IMR-90 (cell line): ENCODE measurements at regions not wholly inside any gene's neighbourhood (a gene's known extent, or its start where the extent isn't known, plus 50 kb on each side); places are given as distances from the start of the nearest gene placed in this dataset.

Source experiments
- ATAC-seq: fragments of 200-7000 bp; cut with Tn5 transposase; 2 replicates; pipeline ENCODE4 v1.9.1; 2020; ENCODE audit warnings: low read depth, mild to moderate bottlenecking, moderate library complexity
- BruUV-seq: library from RNA; stranded (reverse); fragments of 400-500 nt; replicated peaks from 2 replicates; lab custom pipeline; 2021; lab: Mats Ljungman, UMichigan
- CTCF ChIA-PET: fragments of 300-600 bp; formaldehyde crosslinking; extraction: SDS; loops from one replicate; lab custom pipeline; 2021; ENCODE audit warnings: antibody characterized with exemption; lab: Yijun Ruan, JAX
- POLR2A ChIA-PET: fragments of 300-600 bp; sonication (Branson Sonifier 250); formaldehyde crosslinking; loops from one replicate; lab custom pipeline; 2022; ENCODE audit warnings: antibody characterized with exemption; ENCODE audit not compliant: unreplicated experiment; lab: Charles Lee
- DNase-seq: peaks from one replicate; pipeline ENCODE4 v3.0.0; 2013
- H2AFZ ChIP-seq: replicated peaks from 2 replicates; pipeline ENCODE3; 2013; ENCODE audit warnings: low read length, mild to moderate bottlenecking; ENCODE audit not compliant: poor library complexity
- H2AK5ac ChIP-seq: 2 replicates; pipeline ENCODE4 v1.6.1; 2013; ENCODE audit warnings: low read depth, low read length, inconsistent platforms
- H2AK9ac ChIP-seq: replicated peaks from 2 replicates; pipeline ENCODE3; 2013; ENCODE audit warnings: mild to moderate bottlenecking, low read depth, low read length, moderate library complexity; ENCODE audit not compliant: poor library complexity
- H2BK120ac ChIP-seq: 2 replicates; pipeline ENCODE4 v1.6.1; 2013; ENCODE audit warnings: low read depth, low read length, inconsistent platforms
- H2BK15ac ChIP-seq: 3 replicates; pipeline ENCODE4 v1.6.1; 2013; ENCODE audit warnings: low read depth, low read length, inconsistent platforms
- H2BK20ac ChIP-seq: 2 replicates; pipeline ENCODE4 v1.6.1; 2013; ENCODE audit warnings: low read depth, mild to moderate bottlenecking, inconsistent platforms, low read length, moderate library complexity
- H2BK5ac ChIP-seq: 2 replicates; pipeline ENCODE4 v1.6.1; 2013; ENCODE audit warnings: mild to moderate bottlenecking, low read depth, low read length, inconsistent platforms; ENCODE audit not compliant: poor library complexity, severe bottlenecking
- H3K14ac ChIP-seq: replicated peaks from 2 replicates; pipeline ENCODE4 v1.6.1; 2013; ENCODE audit warnings: low read depth, low read length, inconsistent platforms
- H3K18ac ChIP-seq: 2 replicates; pipeline ENCODE4 v1.6.1; 2013; ENCODE audit warnings: low read depth, low read length, control low read depth
- H3K23ac ChIP-seq: 2 replicates; pipeline ENCODE4 v1.6.1; 2013; ENCODE audit warnings: low read depth, low read length, inconsistent platforms
- H3K27ac ChIP-seq: 2 replicates; pipeline ENCODE4 v1.5.1; 2013; ENCODE audit warnings: mild to moderate bottlenecking, control low read depth, low read length; ENCODE audit not compliant: insufficient read depth
- H3K27me3 ChIP-seq: 2 replicates; pipeline ENCODE4 v1.6.1; 2013; ENCODE audit warnings: low read length; ENCODE audit not compliant: control insufficient read depth, insufficient read depth
- H3K36me3 ChIP-seq: 2 replicates; pipeline ENCODE4 v1.6.1; 2013; ENCODE audit warnings: low read length, mixed read lengths; ENCODE audit not compliant: control insufficient read depth, insufficient read depth
- H3K4ac ChIP-seq: 2 replicates; pipeline ENCODE4 v1.6.1; 2013; ENCODE audit warnings: low read depth, low read length, inconsistent platforms
- H3K4me1 ChIP-seq: 2 replicates; pipeline ENCODE4 v1.6.1; 2013; ENCODE audit warnings: low read length, mixed read lengths; ENCODE audit not compliant: control insufficient read depth, insufficient read depth
- H3K4me2 ChIP-seq: 2 replicates; pipeline ENCODE4 v1.6.1; 2013; ENCODE audit warnings: low read depth, mild to moderate bottlenecking, control low read depth, low read length, moderate library complexity
- H3K4me3 ChIP-seq: 2 replicates; pipeline ENCODE4 v1.5.1; 2013; ENCODE audit warnings: low read depth, mild to moderate bottlenecking, control low read depth, low read length, moderate library complexity; ENCODE audit not compliant: insufficient read depth
- H3K56ac ChIP-seq: 2 replicates; pipeline ENCODE4 v1.6.1; 2013; ENCODE audit warnings: low read length, inconsistent platforms; ENCODE audit not compliant: insufficient read depth; ENCODE audit errors: extremely low read depth
- H3K79me1 ChIP-seq, 2 experiments: 2 replicates each; pipeline ENCODE4 v1.6.1; 2013; ENCODE audit warnings: low read length in 2 of 2, inconsistent platforms in 1 of 2, low read depth in 1 of 2
- H3K9ac ChIP-seq: 2 replicates; pipeline ENCODE4 v1.6.1; 2013; ENCODE audit warnings: low read depth, low read length, control low read depth
- H3K9me1 ChIP-seq: 2 replicates; pipeline ENCODE4 v1.6.1; 2013; ENCODE audit warnings: low read length, inconsistent platforms; ENCODE audit not compliant: insufficient read depth
- H3K9me3 ChIP-seq: 2 replicates; pipeline ENCODE4 v1.6.1; 2013; ENCODE audit warnings: low read length; ENCODE audit not compliant: control insufficient read depth, insufficient read depth
- H4K20me1 ChIP-seq: 2 replicates; pipeline ENCODE4 v1.6.1; 2013; ENCODE audit warnings: low read length, inconsistent platforms; ENCODE audit not compliant: insufficient read depth
- H4K5ac ChIP-seq: 2 replicates; pipeline ENCODE4 v1.6.1; 2013; ENCODE audit warnings: mild to moderate bottlenecking, low read depth, low read length, control low read depth
- H4K8ac ChIP-seq, 2 experiments: 2 replicates each; pipeline ENCODE4 v1.6.1; 2013; ENCODE audit warnings: low read depth in 2 of 2, low read length in 2 of 2, control low read depth in 1 of 2, inconsistent platforms in 1 of 2
- H4K91ac ChIP-seq: 2 replicates; pipeline ENCODE4 v1.6.1; 2013; ENCODE audit warnings: low read depth, low read length, inconsistent platforms; ENCODE audit not compliant: insufficient read depth
- CHD1 ChIP-seq: IDR thresholded peaks from 2 replicates; pipeline ENCODE4 v1.6.1; 2012; ENCODE audit warnings: low read depth, low read length, improper control_type of control experiment
- ELK1 ChIP-seq: fragments of 150-350 bp; IDR thresholded peaks from 2 replicates; pipeline ENCODE4 v1.6.1; 2016; ENCODE audit warnings: low read depth, mild to moderate bottlenecking, low read length, moderate library complexity, borderline replicate concordance
- MAFK ChIP-seq: IDR thresholded peaks from 2 replicates; pipeline ENCODE4 v1.6.1; 2012; ENCODE audit warnings: low read depth, low read length, improper control_type of control experiment
- RAD21 ChIP-seq: IDR thresholded peaks from 2 replicates; pipeline ENCODE4 v1.6.1; 2012; ENCODE audit warnings: low read length, improper control_type of control experiment
- WGBS, 2 experiments: methylation state at CpG; one replicate each; pipeline versions ENCODE4 v1.1.5 to v1.1.7; 2013; ENCODE audit warnings: missing lambda C conversion rate in 2 of 2; ENCODE audit not compliant: insufficient read length in 1 of 2; ENCODE audit errors: extremely low coverage in 2 of 2; 5-methylcytosine and 5-hydroxymethylcytosine counted together
- dilution Hi-C: fragments of 300-500 bp; cut with HindIII; formaldehyde crosslinking; loops from one replicate; pipeline ENCODE4 v1.14.3; 2018; ENCODE audit warnings: low sequenced_read_pairs; ENCODE audit not compliant: unreplicated experiment
- in situ Hi-C: fragments of 300-500 bp; cut with MboI; formaldehyde crosslinking; loops from 3 replicates; pipeline ENCODE4 v1.14.3; 2019; ENCODE audit warnings: low sequenced_read_pairs, inconsistent platforms, mixed read lengths
- intact Hi-C: fragments of 100-400 bp; cut with micrococcal nuclease; formaldehyde crosslinking; loops from 2 replicates; pipeline ENCODE4 v1.10.0; 2022

GRCh38 chr3:106068795-106069194 lies 200.0 kb upstream of the CBLB start:
- Histone ChIP-seq H3K9me1 (no peaks in the 10 kb centered on the region), H2BK5ac (no peak overlapping the region), H4K5ac (no peak overlapping the region), H4K20me1 (no peaks in the 10 kb centered on the region), H3K18ac (no peak overlapping the region), H3K27ac (no peak overlapping the region), H2AK5ac (no peak overlapping the region), H2AFZ (no peak overlapping the region), H3K4me1 (no peaks in the 10 kb centered on the region), H4K8ac (no peak overlapping the region), H3K14ac (no peak overlapping the region), H3K23ac (no peak overlapping the region), H2BK15ac (no peak overlapping the region), H3K4me3 (no peak overlapping the region), H3K27me3 (no peaks in the 10 kb centered on the region), H4K91ac (no peak overlapping the region), H3K4ac (no peak overlapping the region), H3K9me3 (no peaks in the 10 kb centered on the region), H2AK9ac (no peak overlapping the region), H2BK20ac (no peak overlapping the region), H2BK120ac (no peak overlapping the region), H3K79me1 (no peaks in the 10 kb centered on the region), H3K9ac (no peak overlapping the region), H3K36me3 (no peaks in the 10 kb centered on the region), H3K4me2 (no peak overlapping the region; the same call in 1 of the 2 replicates), H3K56ac (no peak overlapping the region)
- ATAC-seq (no peak), DNase-seq (peak; percentile 12)
- ChIA-PET POLR2A (no interaction called here), CTCF (no interaction called here)
- TF ChIP-seq CHD1 = no peak
- TF ChIP-seq MAFK = no peak
- no peak for TF ChIP-seq ELK1
- TF ChIP-seq RAD21 = no peak
- dilution Hi-C loops = no loop called here
- BruUV-seq = no TSS peak
- in situ Hi-C loops = no loop called here
- WGBS, 2 experiments = no CpG with 5 or more reads among the region's 2 CpGs
- intact Hi-C loops = no loop called here
